ENCODE measurements at regions not wholly inside any gene's neighbourhood (a gene's known extent, or its start where the extent isn't known, plus 50 kb on each side); places are given as distances from the start of the nearest gene placed in this dataset.

DNA sequence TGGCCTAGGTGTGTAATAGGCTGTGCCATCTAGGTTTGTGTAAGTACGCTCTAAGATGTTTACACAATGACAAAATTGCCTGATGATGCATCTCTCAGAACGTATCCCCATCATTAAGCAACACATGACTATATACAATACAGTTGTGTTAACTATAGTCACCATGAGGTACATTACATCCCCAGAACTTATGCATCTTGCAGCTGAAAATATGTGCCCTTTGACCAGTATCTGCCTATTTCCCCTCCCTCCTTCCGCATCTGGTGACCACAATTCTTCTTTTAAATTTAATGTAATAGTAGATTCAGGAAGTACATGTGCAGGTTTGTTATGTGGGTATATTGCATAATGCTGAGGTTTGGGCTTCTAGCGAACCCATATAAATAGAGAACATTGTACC, 239.8 kb upstream of the IL1RAPL1 start:
- H4K20me1 ChIP-seq (ENCODE audit: control insufficient read depth, insufficient read depth, low read length, poor library complexity, severe bottlenecking), result no peaks in the 10 kb centered on the region
- intact Hi-C loops (cut with micrococcal nuclease), result no loop called here
- TF ChIP-seq, protein P1, sequence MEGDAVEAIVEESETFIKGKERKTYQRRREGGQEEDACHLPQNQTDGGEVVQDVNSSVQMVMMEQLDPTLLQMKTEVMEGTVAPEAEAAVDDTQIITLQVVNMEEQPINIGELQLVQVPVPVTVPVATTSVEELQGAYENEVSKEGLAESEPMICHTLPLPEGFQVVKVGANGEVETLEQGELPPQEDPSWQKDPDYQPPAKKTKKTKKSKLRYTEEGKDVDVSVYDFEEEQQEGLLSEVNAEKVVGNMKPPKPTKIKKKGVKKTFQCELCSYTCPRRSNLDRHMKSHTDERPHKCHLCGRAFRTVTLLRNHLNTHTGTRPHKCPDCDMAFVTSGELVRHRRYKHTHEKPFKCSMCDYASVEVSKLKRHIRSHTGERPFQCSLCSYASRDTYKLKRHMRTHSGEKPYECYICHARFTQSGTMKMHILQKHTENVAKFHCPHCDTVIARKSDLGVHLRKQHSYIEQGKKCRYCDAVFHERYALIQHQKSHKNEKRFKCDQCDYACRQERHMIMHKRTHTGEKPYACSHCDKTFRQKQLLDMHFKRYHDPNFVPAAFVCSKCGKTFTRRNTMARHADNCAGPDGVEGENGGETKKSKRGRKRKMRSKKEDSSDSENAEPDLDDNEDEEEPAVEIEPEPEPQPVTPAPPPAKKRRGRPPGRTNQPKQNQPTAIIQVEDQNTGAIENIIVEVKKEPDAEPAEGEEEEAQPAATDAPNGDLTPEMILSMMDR (IDR thresholded peaks at IDR 0.05), result no peak
- TF ChIP-seq EZH2 (IDR thresholded peaks at IDR 0.05; ENCODE audit: borderline replicate concordance, insufficient read depth, low read depth, low read length, poor library complexity, severe bottlenecking), result no peak
- H3K36me3 ChIP-seq (replicated peaks in 1 of 2; ENCODE audit: control extremely low read depth in 1 of 2, control insufficient read depth in 1 of 2, extremely low read depth in 1 of 2, insufficient read depth in 2 of 2, low read length in 1 of 2), result no peaks in the 10 kb centered on the region
- CTCF ChIA-PET, result no interaction called here
- Mint-ChIP-seq H3K4me1 (no peaks in the 10 kb centered on the region), H3K27ac (no peak overlapping the region), H3K4me3 (no peak overlapping the region), H3K27me3 (no peaks in the 10 kb centered on the region), H3K9me3 (ENCODE audit: insufficient read depth) (no peaks in the 10 kb centered on the region)
- H3K27me3 ChIP-seq (replicated peaks in 1 of 4; ENCODE audit: control extremely low read depth in 1 of 4, control insufficient read depth in 3 of 4, insufficient read depth in 4 of 4, low read length in 3 of 4), result no peaks in the 10 kb centered on the region
- POLR2A ChIA-PET, result no interaction called here
- H3K4me2 ChIP-seq (replicated peaks; ENCODE audit: low read depth, low read length, poor library complexity, severe bottlenecking), result no peak overlapping the region
- H3K79me2 ChIP-seq (ENCODE audit: control insufficient read depth, insufficient read depth, low read length), result no peaks in the 10 kb centered on the region
- DNase-seq (no peak), ATAC-seq (ENCODE audit: low read depth) (no peak)
- WGBS (ENCODE audit: insufficient coverage), result no CpG with 5 or more reads among the region's 4 CpGs
- no peak overlapping the region for H3K9ac ChIP-seq (ENCODE audit: low read length)
- H2AFZ ChIP-seq (ENCODE audit: insufficient read depth, low read depth, low read length, poor library complexity, severe bottlenecking), result no peak overlapping the region
- H3K9me3 ChIP-seq (ENCODE audit: control extremely low read depth in 1 of 3, control insufficient read depth in 2 of 3, insufficient read depth in 1 of 3, low read length in 2 of 3), result no peaks in the 10 kb centered on the region
- H3K4me1 ChIP-seq (ENCODE audit: control insufficient read depth in 2 of 2, insufficient read depth in 2 of 2, low read length in 2 of 2), result no peaks in the 10 kb centered on the region
- H3K4me3 ChIP-seq (ENCODE audit: control extremely low read depth in 1 of 5, extremely low read depth in 1 of 5, insufficient read depth in 1 of 5, low read depth in 2 of 5, low read length in 4 of 5), result no peak overlapping the region
- H3K27ac ChIP-seq (ENCODE audit: low read length in 2 of 2), result no peak overlapping the region

- WGBS (ENCODE audit: insufficient coverage), result no CpG with 5 or more reads among the region's 3 CpGs
- H3K4me1 Mint-ChIP-seq, result no peaks in the 10 kb centered on the region
- no peak for ATAC-seq (ENCODE audit: low read depth)
- Histone ChIP-seq H2AFZ (ENCODE audit: insufficient read depth, low read depth, low read length, poor library complexity, severe bottlenecking) (no peak overlapping the region), H3K27ac (ENCODE audit: low read length in 2 of 2) (no peak overlapping the region), H3K4me1 (ENCODE audit: control insufficient read depth in 2 of 2, insufficient read depth in 2 of 2, low read length in 2 of 2) (no peaks in the 10 kb centered on the region), H3K36me3 (replicated peaks in 1 of 2; ENCODE audit: control extremely low read depth in 1 of 2, control insufficient read depth in 1 of 2, extremely low read depth in 1 of 2, insufficient read depth in 2 of 2, low read length in 1 of 2) (no peaks in the 10 kb centered on the region), H3K4me2 (replicated peaks; ENCODE audit: low read depth, low read length, poor library complexity, severe bottlenecking) (no peak overlapping the region), H3K27me3 (replicated peaks in 1 of 4; ENCODE audit: control extremely low read depth in 1 of 4, control insufficient read depth in 3 of 4, insufficient read depth in 4 of 4, low read length in 3 of 4) (no peaks in the 10 kb centered on the region), H3K79me2 (ENCODE audit: control insufficient read depth, insufficient read depth, low read length) (no peaks in the 10 kb centered on the region), H3K9ac (ENCODE audit: low read length) (no peak overlapping the region), H4K20me1 (ENCODE audit: control insufficient read depth, insufficient read depth, low read length, poor library complexity, severe bottlenecking) (no peaks in the 10 kb centered on the region), H3K4me3 (ENCODE audit: control extremely low read depth in 1 of 5, extremely low read depth in 1 of 5, insufficient read depth in 1 of 5, low read depth in 2 of 5, low read length in 4 of 5) (no peak overlapping the region), H3K9me3 (ENCODE audit: control extremely low read depth in 1 of 3, control insufficient read depth in 2 of 3, insufficient read depth in 1 of 3, low read length in 2 of 3) (no peaks in the 10 kb centered on the region)
- no peak for TF ChIP-seq EZH2 (IDR thresholded peaks at IDR 0.05; ENCODE audit: borderline replicate concordance, insufficient read depth, low read depth, low read length, poor library complexity, severe bottlenecking)
- TF ChIP-seq, protein P1 (IDR thresholded peaks at IDR 0.05), result no peak
- no peak overlapping the region for H3K27ac Mint-ChIP-seq
- intact Hi-C loops (cut with micrococcal nuclease), result no loop called here
- ChIA-PET POLR2A (no interaction called here), CTCF (no interaction called here)
- H3K4me3 Mint-ChIP-seq, result no peak overlapping the region
- H3K9me3 Mint-ChIP-seq (ENCODE audit: insufficient read depth), result no peaks in the 10 kb centered on the region
- H3K27me3 Mint-ChIP-seq, result no peaks in the 10 kb centered on the region
- DNase-seq, result no peak
Observed at GRCh38 chrX:28329156-28329555, 258.1 kb upstream of the IL1RAPL1 start.
